A549 (cell line): ENCODE measurements at regions not wholly inside any gene's neighbourhood (a gene's known extent, or its start where the extent isn't known, plus 50 kb on each side); places are given as distances from the start of the nearest gene placed in this dataset.

Experiments used
- ATAC-seq, 2 experiments: fragments of 200-7000 bp in 1 of 2; fragments of >200 bp in 1 of 2; cut with Nextera tagmentation in 1 of 2; cut with Tn5 transposase in 1 of 2; 3 replicates each; pipeline versions ENCODE4 v1.8.0 to v1.9.1; 2018 to 2020; ENCODE audit warnings: mild to moderate bottlenecking in 1 of 2, moderate library complexity in 1 of 2
- CTCF ChIA-PET: fragments of 300-600 bp; sonication (Branson Sonifier 250); formaldehyde crosslinking; extraction: SDS; loops from one replicate; lab custom pipeline; 2021; ENCODE audit warnings: antibody characterized with exemption, inconsistent platforms; lab: Yijun Ruan, JAX
- POLR2A ChIA-PET: fragments of 350-600 bp; formaldehyde crosslinking; extraction: SDS; loops from one replicate; lab custom pipeline; 2021; ENCODE audit warnings: antibody characterized with exemption, inconsistent platforms; lab: Yijun Ruan, JAX
- DNase-seq, 2 experiments: peaks; one replicate each; pipeline versions ENCODE4 v3.0.0 to v3.0.0-alpha.2; 2011 to 2016; ENCODE audit warnings: low read depth in 1 of 2, low spot score in 1 of 2
- FAIRE-seq: peaks from 2 replicates; lab custom pipeline; 2011; peaks lifted over from hg19 to GRCh38; lab: Jason Lieb, UNC
- H3K27ac ChIP-seq, 2 experiments: fragments of >200 bp; sonication (Bioruptor Twin); formaldehyde crosslinking; 3 replicates each; pipeline ENCODE4 v1.5.1; 2016 to 2017
- H3K4me1 ChIP-seq: fragments of >200 bp; sonication (Bioruptor Twin); formaldehyde crosslinking; 3 replicates; pipeline ENCODE4 v1.6.1; 2016
- H3K4me2 ChIP-seq: fragments of >200 bp; sonication (Bioruptor Twin); formaldehyde crosslinking; 3 replicates; pipeline ENCODE4 v1.6.1; 2016
- H3K4me3 ChIP-seq: fragments of >200 bp; sonication (Bioruptor Twin); formaldehyde crosslinking; 3 replicates; pipeline ENCODE4 v1.5.1; 2016
- H3K9me3 ChIP-seq: fragments of >200 bp; sonication (Bioruptor Twin); formaldehyde crosslinking; 3 replicates; pipeline ENCODE4 v1.6.1; 2016
- ATOH8 ChIP-seq: fragments of 250-450 bp; sonication (Bioruptor Pico); IDR thresholded peaks from 2 replicates; pipeline ENCODE4 v1.5.0; 2020; ENCODE audit warnings: low read depth, mild to moderate bottlenecking, moderate library complexity
- BCL3 ChIP-seq: fragments of >200 bp; sonication (Bioruptor Twin); formaldehyde crosslinking; IDR thresholded peaks from 3 replicates; pipeline ENCODE4 v1.6.1; 2016
- CEBPB ChIP-seq, 2 experiments: fragments of >200 bp in 1 of 2; sonication (Bioruptor Twin) in 1 of 2; formaldehyde crosslinking in 1 of 2; IDR thresholded peaks; 2 replicates each; pipeline ENCODE4 v1.6.1; 2012 to 2016
- CTCF ChIP-seq: fragments of >200 bp; sonication (Bioruptor Twin); formaldehyde crosslinking; IDR thresholded peaks from 3 replicates; pipeline ENCODE4 v1.5.1; 2016
- FOSB ChIP-seq: fragments of 250-450 bp; sonication (Bioruptor Pico); IDR thresholded peaks from 2 replicates; pipeline ENCODE4 v1.5.0; 2020; ENCODE audit warnings: mild to moderate bottlenecking, moderate library complexity
- HDAC2 ChIP-seq: fragments of 200-600 bp; sonication (generic); IDR thresholded peaks from 2 replicates; pipeline ENCODE4 v1.6.1; 2016
- HES2 ChIP-seq: fragments of >200 bp; sonication (Bioruptor Twin); formaldehyde crosslinking; IDR thresholded peaks from 2 replicates; pipeline ENCODE4 v1.6.1; 2016
- HMGXB4 ChIP-seq: fragments of 250-450 bp; sonication (Bioruptor Pico); IDR thresholded peaks from 2 replicates; pipeline ENCODE4 v1.5.0; 2021; ENCODE audit warnings: mild to moderate bottlenecking, moderate library complexity, borderline replicate concordance
- HOXB5 ChIP-seq: fragments of 250-450 bp; sonication (Bioruptor Pico); IDR thresholded peaks from 2 replicates; pipeline ENCODE4 v1.5.0; 2020; ENCODE audit warnings: mild to moderate bottlenecking, moderate library complexity
- KDM5A ChIP-seq: fragments of 200-600 bp; sonication (generic); IDR thresholded peaks from 2 replicates; pipeline ENCODE4 v1.6.1; 2016; ENCODE audit warnings: antibody characterized with exemption, mild to moderate bottlenecking
- MAZ ChIP-seq: fragments of 150-350 bp; IDR thresholded peaks from 2 replicates; pipeline ENCODE4 v1.6.1; 2014; ENCODE audit warnings: antibody characterized with exemption, low read depth, low read length, borderline replicate concordance
- PHF8 ChIP-seq: fragments of 200-600 bp; sonication (generic); IDR thresholded peaks from 2 replicates; pipeline ENCODE4 v1.6.1; 2016; ENCODE audit warnings: low read depth, mild to moderate bottlenecking, antibody characterized with exemption, moderate library complexity, borderline replicate concordance
- POLR2A ChIP-seq: IDR thresholded peaks from 2 replicates; pipeline ENCODE4 v1.6.1; 2012; ENCODE audit warnings: mild to moderate bottlenecking, low read length
- POLR2AphosphoS2 ChIP-seq: conservative IDR thresholded peaks from 2 replicates; pipeline ENCODE4 v1.6.1; 2012; ENCODE audit warnings: low read length, improper control_type of control experiment, inconsistent platforms
- RAD21 ChIP-seq, 2 experiments: fragments of >200 bp in 1 of 2; sonication (Bioruptor Twin) in 1 of 2; formaldehyde crosslinking in 1 of 2; IDR thresholded peaks in 1 of 2; conservative IDR thresholded peaks in 1 of 2; 2 replicates in 1 of 2; 3 replicates in 1 of 2; pipeline ENCODE4 v1.6.1; 2012 to 2018; ENCODE audit warnings: inconsistent platforms in 1 of 2
- TP53 ChIP-seq: fragments of 250-450 bp; sonication (Bioruptor Pico); IDR thresholded peaks from 2 replicates; pipeline ENCODE4 v1.5.0; 2021; ENCODE audit warnings: mild to moderate bottlenecking, moderate library complexity
- WGBS: methylation state at CpG from one replicate; pipeline ENCODE4 v1.1.6; 2017; ENCODE audit errors: missing lambda C conversion rate; 5-methylcytosine and 5-hydroxymethylcytosine counted together

GRCh38 chr11:119545978-119546915 is 123.3 kb upstream of the THY1 start:
- 68% methylated on average over 6 of the region's 13 CpGs for WGBS
- POLR2A ChIA-PET, result no interaction called here
- no peak for FAIRE-seq
- Histone ChIP-seq H3K4me3 (no peak overlapping the region), H3K9me3 (0 out of 3 replicates have a peak, but pooled peaks cover 2% of the 10 kb centered on the region), H3K4me1 (no peaks in the 10 kb centered on the region), H3K27ac (no peak overlapping the region), H3K4me2 (no peak overlapping the region)
- no peak for ATAC-seq
- no peak for DNase-seq
- CTCF ChIA-PET, result interaction anchor here (0.9 to 2.3 kb wide), 4 partner anchors 12 to 66 kb away, joined by 3 to 8 read pairs (median 4); no protein-coding TSS in a partner anchor
- TF ChIP-seq ATOH8 (CRISPR knock-in tag) (no peak), RAD21 (conservative IDR thresholded peaks at IDR 0.05 in 1 of 2, IDR thresholded peaks at IDR 0.05 in 1 of 2) (no peak), CTCF (no peak)

- ChIA-PET POLR2A (no interaction called here), CTCF (interaction anchor here (0.8 to 1.7 kb wide), 4 partner anchors 11 to 67 kb away, joined by 3 to 4 read pairs (median 3); no protein-coding TSS in a partner anchor)
- DNase-seq (no peak), ATAC-seq (no peak), FAIRE-seq (no peak)
- Histone ChIP-seq H3K4me1 (no peaks in the 10 kb centered on the region), H3K27ac (no peak overlapping the region), H3K4me3 (no peak overlapping the region), H3K4me2 (no peak overlapping the region), H3K9me3 (no peaks in the 10 kb centered on the region)
- WGBS, result 29% methylated on average over 7 of the region's 7 CpGs
- TF ChIP-seq TP53 (CRISPR knock-in tag) (no peak), CEBPB (IDR thresholded peaks at IDR 0.05) (no peak), BCL3 (no peak)
Measured at GRCh38 chr11:119540370-119541125, 117.6 kb upstream of the THY1 start.

GRCh38 chr11:119539583-119539982 is 116.6 kb upstream of the THY1 start:
- no peak for FAIRE-seq
- Histone ChIP-seq H3K9me3 (no peaks in the 10 kb centered on the region), H3K4me2 (no peak overlapping the region), H3K27ac (no peak overlapping the region), H3K4me1 (no peaks in the 10 kb centered on the region), H3K4me3 (no peak overlapping the region)
- CTCF ChIA-PET, result no interaction called here
- no peak for DNase-seq
- ATAC-seq, result no peak
- POLR2A ChIA-PET, result no interaction called here
- WGBS, result 64% methylated on average over 4 of the region's 4 CpGs
- no peak for TF ChIP-seq PHF8
- no peak for TF ChIP-seq KDM5A
- no peak for TF ChIP-seq HDAC2
- TF ChIP-seq CTCF, result no peak
- TF ChIP-seq HMGXB4 (CRISPR knock-in tag), result no peak
- no peak for TF ChIP-seq FOSB (CRISPR knock-in tag)
- TF ChIP-seq HES2, result no peak
- TF ChIP-seq HOXB5 (CRISPR knock-in tag), result no peak
- TF ChIP-seq MAZ, result no peak
- no peak for TF ChIP-seq POLR2A
- TF ChIP-seq RAD21 (conservative IDR thresholded peaks at IDR 0.05 in 1 of 2, IDR thresholded peaks at IDR 0.05 in 1 of 2), result no peak
- TF ChIP-seq POLR2AphosphoS2, result no peak
